NAMALWA (cell line): ENCODE measurements at regions not wholly inside any gene's neighbourhood (a gene's known extent, or its start where the extent isn't known, plus 50 kb on each side); places are given as distances from the start of the nearest gene placed in this dataset.
"Not testable (repeated sequence)": the region's sequence is repeated elsewhere in the genome, so short reads cannot be mapped to it uniquely, and the experiment has no call there.

Experiments used
- DNase-seq: peaks from one replicate; pipeline ENCODE4 v3.0.0-alpha.2; 2015; ENCODE audit warnings: low spot score

- DNase-seq, result not testable (repeated sequence)
Observed at GRCh38 chr17:30639391-30639790, 162.2 kb downstream of the GOSR1 start.

GRCh38 chr17:30638968-30639367, 161.8 kb downstream of the GOSR1 start:
- not testable (repeated sequence) for DNase-seq

- not testable (repeated sequence) for DNase-seq
Observed at GRCh38 chr17:30631651-30632050, 154.4 kb downstream of the GOSR1 start.

- not testable (repeated sequence) for DNase-seq
Observed at GRCh38 chr17:30625380-30625779, 148.2 kb downstream of the GOSR1 start.

GRCh38 chr17:30624180-30624579, 147.0 kb downstream of the GOSR1 start:
- not testable (repeated sequence) for DNase-seq

GRCh38 chr17:30609682-30610081, 132.5 kb downstream of the GOSR1 start:
- DNase-seq, result not testable (repeated sequence)

GRCh38 chr17:30605523-30605922, 128.3 kb downstream of the GOSR1 start:
- no peak for DNase-seq

GRCh38 chr17:30605027-30605426, 127.8 kb downstream of the GOSR1 start:
- DNase-seq, result no peak

GRCh38 chr17:30602396-30602795, 125.2 kb downstream of the GOSR1 start:
- not testable (repeated sequence) for DNase-seq

- DNase-seq, result peak; percentile 13
Observed at GRCh38 chr17:30601984-30602383, 124.8 kb downstream of the GOSR1 start.

GRCh38 chr17:30600830-30601494, 123.8 kb downstream of the GOSR1 start:
- DNase-seq, result peak; percentile 57

GRCh38 chr17:30600060-30600829, 123.0 kb downstream of the GOSR1 start:
- peak; percentile 85 for DNase-seq

GRCh38 chr17:30599428-30600059, 122.3 kb downstream of the GOSR1 start:
- peak; percentile 75 for DNase-seq

- no peak for DNase-seq
Observed at GRCh38 chr17:30597776-30598288, 120.6 kb downstream of the GOSR1 start.

- DNase-seq, result not testable (repeated sequence)
Observed at GRCh38 chr17:30596948-30597775, 120.0 kb downstream of the GOSR1 start.

GRCh38 chr17:30594953-30595371, 117.8 kb downstream of the GOSR1 start:
- DNase-seq, result not testable (repeated sequence)

GRCh38 chr17:30594223-30594952, 117.2 kb downstream of the GOSR1 start:
- no peak for DNase-seq

GRCh38 chr17:30590081-30590733, 113.0 kb downstream of the GOSR1 start:
- DNase-seq, result no peak

- no peak for DNase-seq
Observed at GRCh38 chr17:30589431-30589830, 112.2 kb downstream of the GOSR1 start.

- DNase-seq, result no peak
Observed at GRCh38 chr17:30588798-30589247, 111.6 kb downstream of the GOSR1 start.
